Chondrocyte (in vitro differentiated cells): ENCODE measurements at regions not wholly inside any gene's neighbourhood (a gene's known extent, or its start where the extent isn't known, plus 50 kb on each side); places are given as distances from the start of the nearest gene placed in this dataset.

ENCODE experiments used
- DNase-seq: peaks from one replicate; pipeline ENCODE4 v3.0.0; 2021; ENCODE audit warnings: mixed read lengths, low spot score
- H3K27ac Mint-ChIP-seq: one replicate; pipeline ENCODE4 v1.8.0; 2021; ENCODE audit warnings: mild to moderate bottlenecking, moderate library complexity, mixed read lengths; ENCODE audit not compliant: unreplicated experiment
- H3K27me3 Mint-ChIP-seq: 2 replicates; pipeline ENCODE4 v1.8.0; 2021; ENCODE audit warnings: low read depth, mixed read lengths
- H3K36me3 Mint-ChIP-seq: 2 replicates; pipeline ENCODE4 v1.8.0; 2021; ENCODE audit warnings: low read depth, mixed read lengths
- H3K4me1 Mint-ChIP-seq: 2 replicates; pipeline ENCODE4 v1.8.0; 2021; ENCODE audit warnings: low read depth, mild to moderate bottlenecking, mixed read lengths
- H3K4me3 Mint-ChIP-seq: one replicate; pipeline ENCODE4 v1.8.0; 2021; ENCODE audit warnings: mild to moderate bottlenecking, moderate library complexity, mixed read lengths; ENCODE audit not compliant: unreplicated experiment
- H3K9me3 Mint-ChIP-seq: 2 replicates; pipeline ENCODE4 v1.8.0; 2021; ENCODE audit warnings: low read depth, mixed read lengths
- TF ChIP-seq, protein P1 (sequence below): fragments of 200-600 bp; sonication (generic); IDR thresholded peaks from 2 replicates; pipeline ENCODE4 v1.5.0; 2021; ENCODE audit warnings: antibody characterized with exemption, mild to moderate bottlenecking, moderate library complexity

GRCh38 chr2:136530146-136530545, 235.2 kb upstream of the THSD7B start:
- H3K9me3 Mint-ChIP-seq, result peaks cover 7% of the 10 kb centered on the region
- no peaks in the 10 kb centered on the region for H3K27me3 Mint-ChIP-seq

DNA sequence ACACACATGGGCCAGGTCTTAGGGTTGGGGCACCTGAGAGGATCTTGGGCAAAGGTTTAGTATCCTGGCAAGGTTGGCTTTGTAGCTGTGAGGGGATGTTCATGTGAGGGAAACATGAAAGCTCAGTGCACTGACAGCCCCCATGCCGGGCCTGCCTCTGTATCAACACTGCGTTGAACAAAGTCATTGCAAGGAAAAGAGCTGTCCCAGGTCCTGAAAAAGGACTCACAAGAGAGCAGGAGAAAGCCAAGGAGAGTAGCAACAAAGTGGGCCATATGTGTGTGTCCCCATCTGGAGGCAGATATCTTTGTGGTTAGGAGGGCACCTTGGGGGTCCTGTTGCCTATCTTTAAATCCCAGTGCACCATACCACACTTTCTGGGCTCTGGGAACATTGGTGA, 237.8 kb upstream of the THSD7B start:
- Mint-ChIP-seq H3K4me1 (no peaks in the 10 kb centered on the region), H3K9me3 (peaks cover 7% of the 10 kb centered on the region), H3K27me3 (no peaks in the 10 kb centered on the region), H3K4me3 (no peak overlapping the region), H3K36me3 (no peaks in the 10 kb centered on the region), H3K27ac (no peak overlapping the region)
- no peak for DNase-seq
- TF ChIP-seq, protein P1, sequence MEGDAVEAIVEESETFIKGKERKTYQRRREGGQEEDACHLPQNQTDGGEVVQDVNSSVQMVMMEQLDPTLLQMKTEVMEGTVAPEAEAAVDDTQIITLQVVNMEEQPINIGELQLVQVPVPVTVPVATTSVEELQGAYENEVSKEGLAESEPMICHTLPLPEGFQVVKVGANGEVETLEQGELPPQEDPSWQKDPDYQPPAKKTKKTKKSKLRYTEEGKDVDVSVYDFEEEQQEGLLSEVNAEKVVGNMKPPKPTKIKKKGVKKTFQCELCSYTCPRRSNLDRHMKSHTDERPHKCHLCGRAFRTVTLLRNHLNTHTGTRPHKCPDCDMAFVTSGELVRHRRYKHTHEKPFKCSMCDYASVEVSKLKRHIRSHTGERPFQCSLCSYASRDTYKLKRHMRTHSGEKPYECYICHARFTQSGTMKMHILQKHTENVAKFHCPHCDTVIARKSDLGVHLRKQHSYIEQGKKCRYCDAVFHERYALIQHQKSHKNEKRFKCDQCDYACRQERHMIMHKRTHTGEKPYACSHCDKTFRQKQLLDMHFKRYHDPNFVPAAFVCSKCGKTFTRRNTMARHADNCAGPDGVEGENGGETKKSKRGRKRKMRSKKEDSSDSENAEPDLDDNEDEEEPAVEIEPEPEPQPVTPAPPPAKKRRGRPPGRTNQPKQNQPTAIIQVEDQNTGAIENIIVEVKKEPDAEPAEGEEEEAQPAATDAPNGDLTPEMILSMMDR, result no peak

More at GRCh38 chr2:136530146-136530545, 235.2 kb upstream of the THSD7B start:
- H3K4me1 Mint-ChIP-seq, result no peaks in the 10 kb centered on the region
- no peak overlapping the region for H3K4me3 Mint-ChIP-seq
- H3K36me3 Mint-ChIP-seq, result no peaks in the 10 kb centered on the region
- TF ChIP-seq, protein P1, result no peak
- H3K27ac Mint-ChIP-seq, result no peak overlapping the region
- no peak for DNase-seq

GRCh38 chr2:136522724-136523123, 242.6 kb upstream of the THSD7B start:
- Mint-ChIP-seq H3K27ac (no peak overlapping the region), H3K4me1 (no peaks in the 10 kb centered on the region), H3K9me3 (peaks cover 3% of the 10 kb centered on the region), H3K27me3 (no peaks in the 10 kb centered on the region), H3K4me3 (no peak overlapping the region), H3K36me3 (no peaks in the 10 kb centered on the region)
- DNase-seq, result no peak
- TF ChIP-seq, protein P1, result no peak

DNA sequence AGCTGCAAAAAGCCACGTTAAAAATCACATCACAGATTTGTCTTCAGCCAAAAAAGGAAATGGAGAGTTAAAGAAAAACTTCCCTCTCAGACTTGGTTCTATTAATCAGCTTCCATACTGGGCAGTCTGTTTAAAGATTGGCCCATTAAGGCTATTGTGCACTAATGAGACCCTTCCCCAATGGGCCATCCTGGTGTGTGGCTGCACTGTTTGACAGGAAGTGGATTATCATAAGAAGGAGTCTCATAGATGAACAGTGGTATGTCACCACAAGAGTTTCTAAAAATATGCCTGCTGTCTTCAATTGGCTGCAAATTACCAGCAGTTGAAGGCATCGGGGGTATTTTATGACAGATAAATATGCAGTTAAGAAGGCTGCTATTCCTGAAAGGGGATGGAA, 247.6 kb upstream of the THSD7B start:
- Mint-ChIP-seq H3K27ac (no peak overlapping the region), H3K36me3 (no peaks in the 10 kb centered on the region), H3K4me1 (no peaks in the 10 kb centered on the region), H3K9me3 (no peaks in the 10 kb centered on the region), H3K27me3 (peaks cover 1% of the 10 kb centered on the region), H3K4me3 (no peak overlapping the region)
- DNase-seq, result no peak
- TF ChIP-seq, protein P1, result no peak

DNA sequence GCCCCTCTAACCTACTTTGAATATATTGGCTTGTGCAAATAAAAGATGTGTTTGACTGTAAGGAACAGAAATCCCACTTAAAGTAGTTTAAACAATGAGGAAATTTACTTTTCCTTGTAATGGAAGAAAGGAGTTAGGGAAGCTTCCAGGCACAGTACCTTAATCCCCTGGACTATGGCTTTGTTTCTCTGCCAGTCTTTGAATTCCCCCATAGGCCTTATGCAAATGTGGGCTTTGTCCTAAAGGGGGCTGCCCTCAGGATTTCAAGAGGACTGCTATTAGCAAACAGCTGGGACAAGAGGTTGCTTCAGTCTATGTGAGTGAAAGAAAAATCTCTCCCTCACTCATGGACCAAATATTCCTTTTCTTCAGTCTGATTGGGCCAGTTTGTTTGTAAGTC, 255.1 kb upstream of the THSD7B start:
- no peaks in the 10 kb centered on the region for H3K9me3 Mint-ChIP-seq
- DNase-seq, result no peak
- no peaks in the 10 kb centered on the region for H3K27me3 Mint-ChIP-seq
- H3K4me1 Mint-ChIP-seq, result no peaks in the 10 kb centered on the region
- TF ChIP-seq, protein P1, result no peak
- H3K4me3 Mint-ChIP-seq, result no peak overlapping the region
- H3K27ac Mint-ChIP-seq, result no peak overlapping the region
- no peaks in the 10 kb centered on the region for H3K36me3 Mint-ChIP-seq
